Endothelial cell of umbilical vein (primary cell): ENCODE measurements at regions not wholly inside any gene's neighbourhood (a gene's known extent, or its start where the extent isn't known, plus 50 kb on each side); places are given as distances from the start of the nearest gene placed in this dataset.

Experiments
- BruUV-seq: library from RNA; stranded (reverse); fragments of 400-500 nt; replicated peaks from 2 replicates; lab custom pipeline; 2021; lab: Mats Ljungman, UMichigan
- CTCF ChIA-PET: fragments of 300-600, 350-600 bp; sonication (Branson Sonifier 250); formaldehyde crosslinking; loops from one replicate; lab custom pipeline; 2021; ENCODE audit warnings: antibody characterized with exemption, inconsistent platforms; lab: Charles Lee
- POLR2A ChIA-PET: fragments of 300-600, 350-600 bp; sonication (Branson Sonifier 250); formaldehyde crosslinking; loops from one replicate; lab custom pipeline; 2021; ENCODE audit warnings: antibody characterized with exemption, inconsistent platforms; lab: Charles Lee
- DNase-seq: peaks from one replicate; pipeline ENCODE4 v3.0.0-alpha.2; 2011; ENCODE audit warnings: low read depth, low spot score
- FAIRE-seq: peaks from 2 replicates; lab custom pipeline; 2011; peaks lifted over from hg19 to GRCh38; lab: Jason Lieb, UNC
- H2AFZ ChIP-seq: 2 replicates; pipeline ENCODE4 v1.6.0; 2012; ENCODE audit warnings: low read depth, low read length, control low read depth, inconsistent platforms
- H3K27ac ChIP-seq: 2 replicates; pipeline ENCODE4 v1.5.1; 2011; ENCODE audit warnings: low read depth, mild to moderate bottlenecking, control low read depth, low read length, moderate library complexity; ENCODE audit not compliant: insufficient read depth
- H3K27me3 ChIP-seq, 2 experiments: 2 replicates each; pipeline versions ENCODE4 v1.6.0 to v1.6.1; 2011; ENCODE audit warnings: low read length in 2 of 2, mixed read lengths in 1 of 2; ENCODE audit not compliant: control insufficient read depth in 2 of 2, insufficient read depth in 2 of 2
- H3K36me3 ChIP-seq, 2 experiments: 2 replicates in 1 of 2; 3 replicates in 1 of 2; pipeline ENCODE4 v1.5.1; 2011; ENCODE audit warnings: low read length in 2 of 2, mild to moderate bottlenecking in 1 of 2, moderate library complexity in 1 of 2; ENCODE audit not compliant: control insufficient read depth in 2 of 2, insufficient read depth in 2 of 2; ENCODE audit errors: extremely low read depth in 1 of 2
- H3K4me1 ChIP-seq: 3 replicates; pipeline ENCODE4 v1.5.1; 2011; ENCODE audit warnings: mild to moderate bottlenecking, low read length; ENCODE audit not compliant: control insufficient read depth, insufficient read depth; ENCODE audit errors: extremely low read depth
- H3K4me2 ChIP-seq: 2 replicates; pipeline ENCODE4 v1.6.1; 2011; ENCODE audit warnings: low read length, control low read depth, mixed read lengths; ENCODE audit not compliant: insufficient read depth
- H3K4me3 ChIP-seq, 3 experiments: fragments of 200-600 bp in 1 of 3; sonication (generic), shearing (Covaris generic) in 1 of 3; replicated peaks in 1 of 3; 2 replicates each; pipeline ENCODE4 v1.5.1; 2011 to 2016; ENCODE audit warnings: control low read depth in 3 of 3, low read length in 3 of 3, mild to moderate bottlenecking in 2 of 3, inconsistent platforms in 1 of 3, low read depth in 1 of 3, moderate library complexity in 1 of 3; ENCODE audit not compliant: insufficient read depth in 1 of 3
- H3K79me2 ChIP-seq: 2 replicates; pipeline ENCODE4 v1.6.0; 2012; ENCODE audit warnings: low read length, inconsistent platforms; ENCODE audit not compliant: control insufficient read depth, insufficient read depth
- H3K9ac ChIP-seq: replicated peaks from 2 replicates; pipeline ENCODE3; 2011; ENCODE audit warnings: low read length, control low read depth; ENCODE audit not compliant: insufficient read depth; ENCODE audit errors: extremely low read depth
- H3K9me1 ChIP-seq: replicated peaks from 3 replicates; pipeline ENCODE4 v1.6.0; 2011; ENCODE audit warnings: mild to moderate bottlenecking, low read length; ENCODE audit not compliant: control insufficient read depth, insufficient read depth; ENCODE audit errors: extremely low read depth
- H3K9me3 ChIP-seq: replicated peaks from 2 replicates; pipeline ENCODE4 v1.5.1; 2012; ENCODE audit warnings: low read length, inconsistent platforms; ENCODE audit not compliant: control insufficient read depth, insufficient read depth
- H4K20me1 ChIP-seq: replicated peaks from 2 replicates; pipeline ENCODE3; 2011; ENCODE audit warnings: mild to moderate bottlenecking, low read length; ENCODE audit not compliant: control insufficient read depth, insufficient read depth; ENCODE audit errors: extremely low read depth
- CTCF ChIP-seq, 2 donors: IDR thresholded peaks; 1 replicate in 1 of 2; 2 replicates in 1 of 2; pipeline ENCODE4 v1.5.1; 2011; ENCODE audit warnings: low read length in 2 of 2, mild to moderate bottlenecking in 2 of 2, moderate library complexity in 2 of 2, control low read depth in 1 of 2, inconsistent platforms in 1 of 2, low read depth in 1 of 2; ENCODE audit not compliant: insufficient read depth in 1 of 2; ENCODE audit errors: extremely low read depth in 1 of 2
- EZH2 ChIP-seq: IDR thresholded peaks from 2 replicates; pipeline ENCODE4 v1.6.1; 2012; ENCODE audit warnings: borderline replicate concordance, low read depth, mild to moderate bottlenecking, moderate library complexity, low read length, inconsistent platforms; ENCODE audit not compliant: severe bottlenecking
- FOS ChIP-seq: IDR thresholded peaks from 2 replicates; pipeline ENCODE4 v1.6.1; 2011; ENCODE audit warnings: mild to moderate bottlenecking, low read length, moderate library complexity, borderline replicate concordance; ENCODE audit not compliant: insufficient read depth
- GATA2 ChIP-seq: IDR thresholded peaks from 2 replicates; pipeline ENCODE4 v1.7.0; 2011; ENCODE audit warnings: low read depth, mild to moderate bottlenecking, moderate library complexity, mixed read lengths, low read length; ENCODE audit not compliant: insufficient read length, insufficient read depth
- JUN ChIP-seq: IDR thresholded peaks from 2 replicates; pipeline ENCODE4 v1.6.1; 2011; ENCODE audit warnings: borderline replicate concordance, low read depth; ENCODE audit not compliant: insufficient read length, insufficient read depth
- MYC ChIP-seq: IDR thresholded peaks from one replicate; pipeline ENCODE4 v1.6.1; 2011; ENCODE audit warnings: mild to moderate bottlenecking, low read depth, low read length
- POLR2A ChIP-seq: IDR thresholded peaks from 2 replicates; pipeline ENCODE4 v1.6.1; 2012; ENCODE audit warnings: low read depth, mild to moderate bottlenecking, control low read depth, low read length
- POLR2AphosphoS5 ChIP-seq: IDR thresholded peaks from 2 replicates; pipeline ENCODE4 v1.6.1; 2012; ENCODE audit warnings: low read depth, mild to moderate bottlenecking, control low read depth, low read length, moderate library complexity; ENCODE audit not compliant: insufficient read depth
- dilution Hi-C: fragments of 300-500 bp; cut with MboI; formaldehyde crosslinking; loops from one replicate; pipeline ENCODE4 v1.15.0; 2019; ENCODE audit warnings: low sequenced_read_pairs; ENCODE audit not compliant: extremely low pct_ligation_motif_present
- intact Hi-C: fragments of 100-400 bp; cut with micrococcal nuclease; formaldehyde crosslinking; loops from one replicate; pipeline ENCODE4 v1.10.0; 2022
- TF ChIP-seq, protein P1 (sequence below): IDR thresholded peaks from 2 replicates; pipeline ENCODE4 v1.6.1; 2011; ENCODE audit not compliant: insufficient read depth, insufficient read length

DNA sequence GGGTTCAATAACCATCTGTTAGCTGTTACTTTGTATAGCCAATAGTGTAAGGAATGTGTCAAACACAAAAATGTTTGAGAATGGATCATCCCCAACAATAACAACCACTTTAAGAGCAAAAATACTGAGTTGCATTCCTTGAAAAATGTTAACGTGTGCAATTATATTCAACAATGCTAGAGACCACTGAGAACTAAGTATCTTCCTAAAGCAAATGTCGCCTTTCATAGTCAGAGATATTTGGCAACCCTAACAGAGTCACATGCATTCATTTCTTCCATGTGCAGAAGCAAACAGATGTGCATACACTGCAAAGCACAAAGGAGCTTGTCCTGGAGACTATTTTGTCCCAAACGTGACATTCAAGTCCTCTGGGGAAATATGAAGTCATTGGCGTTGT is 448.6 kb downstream of the GJA1 start:
- Histone ChIP-seq H3K4me2 (no peak overlapping the region), H3K4me1 (no peaks in the 10 kb centered on the region), H3K9me1 (no peaks in the 10 kb centered on the region), H3K27ac (no peak overlapping the region), H3K9me3 (no peaks in the 10 kb centered on the region), H3K27me3 (no peaks in the 10 kb centered on the region), H3K4me3 (no peak overlapping the region), H4K20me1 (no peaks in the 10 kb centered on the region), H3K79me2 (no peaks in the 10 kb centered on the region), H2AFZ (no peak overlapping the region), H3K9ac (no peak overlapping the region), H3K36me3 (no peaks in the 10 kb centered on the region)
- no TSS peak for BruUV-seq
- dilution Hi-C loops, result no loop called here
- FAIRE-seq, result no peak
- DNase-seq, result no peak
- intact Hi-C loops, result no loop called here
- ChIA-PET CTCF (interaction anchor here (1.0 kb wide), 1 partner anchor 12 kb away, joined by 3 read pairs; no protein-coding TSS in a partner anchor), POLR2A (no interaction called here)
- TF ChIP-seq FOS (no peak), POLR2A (no peak), MYC (no peak), GATA2 (no peak), JUN (no peak)
- TF ChIP-seq, protein P1, sequence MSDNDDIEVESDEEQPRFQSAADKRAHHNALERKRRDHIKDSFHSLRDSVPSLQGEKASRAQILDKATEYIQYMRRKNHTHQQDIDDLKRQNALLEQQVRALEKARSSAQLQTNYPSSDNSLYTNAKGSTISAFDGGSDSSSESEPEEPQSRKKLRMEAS, result no peak

DNA sequence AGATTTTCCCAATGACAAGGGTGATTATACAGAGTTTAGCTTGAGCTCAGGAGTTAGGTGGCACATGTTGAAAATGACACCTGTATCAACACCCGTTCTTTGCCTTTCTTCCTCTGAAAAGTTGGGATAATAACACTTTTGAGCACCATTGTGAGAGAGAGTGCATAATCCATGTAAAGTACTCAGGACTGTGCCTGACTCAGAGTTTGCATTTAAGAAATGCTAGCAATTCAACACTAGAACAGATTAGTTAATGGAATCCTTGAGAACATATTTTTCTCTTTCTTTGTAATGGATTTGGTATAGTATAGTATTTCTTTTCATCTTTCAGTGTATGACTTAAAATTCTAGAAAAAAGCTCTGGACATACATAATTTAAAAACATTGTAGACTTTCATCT is 449.2 kb downstream of the GJA1 start:
- no peak overlapping the region for H2AFZ ChIP-seq
- TF ChIP-seq, protein P1, result no peak
- TF ChIP-seq FOS, result no peak
- TF ChIP-seq CTCF (IDR thresholded peaks at IDR 0.05; ENCODE audit: extremely low read depth in 1 of 2, insufficient read depth in 1 of 2, low read depth in 1 of 2, low read length in 2 of 2), result no peak
- TF ChIP-seq POLR2A, result no peak
- TF ChIP-seq MYC, result no peak
- no peak for TF ChIP-seq POLR2AphosphoS5
- TF ChIP-seq EZH2, result no peak
- no peak for TF ChIP-seq JUN
- no peak for TF ChIP-seq GATA2
- H3K79me2 ChIP-seq, result no peaks in the 10 kb centered on the region
- ChIA-PET POLR2A (no interaction called here), CTCF (interaction anchor here (1.0 kb wide), 1 partner anchor 13 kb away, joined by 3 read pairs; no protein-coding TSS in a partner anchor)
- no peak for FAIRE-seq
- no peaks in the 10 kb centered on the region for H3K9me1 ChIP-seq
- no peaks in the 10 kb centered on the region for H3K36me3 ChIP-seq
- H3K27me3 ChIP-seq, result no peaks in the 10 kb centered on the region
- intact Hi-C loops (no loop called here), dilution Hi-C loops (no loop called here)
- no peak overlapping the region for H3K4me3 ChIP-seq
- no peak overlapping the region for H3K27ac ChIP-seq
- H3K4me1 ChIP-seq, result no peaks in the 10 kb centered on the region
- no TSS peak for BruUV-seq
- H3K9me3 ChIP-seq, result no peaks in the 10 kb centered on the region
- no peaks in the 10 kb centered on the region for H4K20me1 ChIP-seq
- no peak overlapping the region for H3K4me2 ChIP-seq
- H3K9ac ChIP-seq, result no peak overlapping the region
- no peak for DNase-seq
